Right forelimb (tissue), 1 donor: ENCODE measurements at regions not wholly inside any gene's neighbourhood (a gene's known extent, or its start where the extent isn't known, plus 50 kb on each side); places are given as distances from the start of the nearest gene placed in this dataset.
"Not testable (repeated sequence)": the region's sequence is repeated elsewhere in the genome, so short reads cannot be mapped to it uniquely, and the experiment has no call there.

Experiments
- DNase-seq: peaks from one replicate; pipeline ENCODE4 v3.0.0-alpha.2; 2018

- peak; percentile 73 for DNase-seq
Measured at GRCh38 chr12:124474709-124475108, 92.7 kb downstream of the NCOR2 start.

- no peak for DNase-seq
Measured at GRCh38 chr12:124472690-124473279, 94.6 kb downstream of the NCOR2 start.

- no peak for DNase-seq
Measured at GRCh38 chr12:124471828-124472227, 95.6 kb downstream of the NCOR2 start.

- DNase-seq, result no peak
Measured at GRCh38 chr12:124470806-124471205, 96.6 kb downstream of the NCOR2 start.

GRCh38 chr12:124470139-124470538 lies 97.3 kb downstream of the NCOR2 start:
- DNase-seq, result no peak

- DNase-seq, result no peak
Measured at GRCh38 chr12:124469193-124469888, 98.1 kb downstream of the NCOR2 start.

- DNase-seq, result not testable (repeated sequence)
Measured at GRCh38 chr12:124467549-124467948, 99.9 kb downstream of the NCOR2 start.

GRCh38 chr12:124466216-124467128 lies 100.9 kb downstream of the NCOR2 start:
- DNase-seq, result peak; percentile 57

GRCh38 chr12:124465473-124465872 lies 101.9 kb downstream of the NCOR2 start:
- no peak for DNase-seq

- no peak for DNase-seq
Measured at GRCh38 chr12:124464830-124465229, 102.6 kb downstream of the NCOR2 start.

- no peak for DNase-seq
Measured at GRCh38 chr12:124464062-124464461, 103.3 kb downstream of the NCOR2 start.

- no peak for DNase-seq
Measured at GRCh38 chr12:124463341-124463921, 104.0 kb downstream of the NCOR2 start.

- no peak for DNase-seq
Measured at GRCh38 chr12:124462750-124463149, 104.7 kb downstream of the NCOR2 start.

- DNase-seq, result no peak
Measured at GRCh38 chr12:124461851-124462623, 105.4 kb downstream of the NCOR2 start.

GRCh38 chr12:124461241-124461673 lies 106.2 kb downstream of the NCOR2 start:
- DNase-seq, result no peak

- no peak for DNase-seq
Measured at GRCh38 chr12:124460771-124461170, 106.6 kb downstream of the NCOR2 start.

GRCh38 chr12:124459852-124460645 lies 107.4 kb downstream of the NCOR2 start:
- DNase-seq, result no peak

GRCh38 chr12:124458992-124459851 lies 108.2 kb downstream of the NCOR2 start:
- DNase-seq, result no peak

GRCh38 chr12:124458220-124458991 lies 109.0 kb downstream of the NCOR2 start:
- no peak for DNase-seq
